SK-N-SH (cell line): ENCODE measurements at regions not wholly inside any gene's neighbourhood (a gene's known extent, or its start where the extent isn't known, plus 50 kb on each side); places are given as distances from the start of the nearest gene placed in this dataset.

Experiments used
- CTCF ChIA-PET: fragments of 300-600, 350-600 bp; formaldehyde crosslinking; extraction: SDS; loops from one replicate; lab custom pipeline; 2021; lab: Yijun Ruan, JAX
- POLR2A ChIA-PET: fragments of 350-600 bp; sonication (Branson Sonifier 250); formaldehyde crosslinking; extraction: SDS; loops from one replicate; lab custom pipeline; 2020; ENCODE audit warnings: antibody characterized with exemption, inconsistent platforms; lab: Yijun Ruan, JAX
- DNase-seq: peaks from one replicate; pipeline ENCODE4 v3.0.0; 2012
- H2AFZ ChIP-seq: fragments of 200-600 bp; sonication (generic); 2 replicates; pipeline ENCODE4 v1.8.1; 2016; ENCODE audit warnings: antibody characterized with exemption, mild to moderate bottlenecking, low read depth
- H3F3A ChIP-seq: fragments of 200-600 bp; sonication (generic); replicated peaks from 2 replicates; pipeline ENCODE3; 2016; ENCODE audit warnings: antibody characterized with exemption, mild to moderate bottlenecking; ENCODE audit not compliant: insufficient read depth
- H3K27ac ChIP-seq, 2 experiments: fragments of 200-500 bp in 1 of 2; fragments of 200-600 bp in 1 of 2; sonication (Bioruptor generic) in 1 of 2; sonication (generic), shearing (Covaris generic) in 1 of 2; 2 replicates each; pipeline versions ENCODE4 v1.5.1 to v1.6.1; 2014 to 2016; ENCODE audit warnings: low read depth in 2 of 2, inconsistent platforms in 1 of 2, low read length in 1 of 2, mild to moderate bottlenecking in 1 of 2, mixed read lengths in 1 of 2
- H3K27me3 ChIP-seq: fragments of 200-600 bp; sonication (generic), shearing (Covaris generic); 2 replicates; pipeline ENCODE4 v1.6.1; 2016; ENCODE audit warnings: mixed run types; ENCODE audit not compliant: insufficient read depth
- H3K36me3 ChIP-seq, 2 experiments: fragments of 200-500 bp in 1 of 2; fragments of 200-600 bp in 1 of 2; sonication (Bioruptor generic) in 1 of 2; sonication (generic) in 1 of 2; replicated peaks in 1 of 2; 2 replicates each; pipeline versions ENCODE3 to v1.5.1; 2014 to 2016; ENCODE audit warnings: low read length in 1 of 2, mild to moderate bottlenecking in 1 of 2; ENCODE audit not compliant: insufficient read depth in 2 of 2, control insufficient read depth in 1 of 2
- H3K4me1 ChIP-seq, 2 experiments: fragments of 200-500 bp in 1 of 2; fragments of 200-600 bp in 1 of 2; sonication (Bioruptor generic) in 1 of 2; sonication (generic), shearing (Covaris generic) in 1 of 2; 2 replicates each; pipeline versions ENCODE4 v1.5.1 to v1.6.1; 2014 to 2016; ENCODE audit warnings: low read depth in 1 of 2, low read length in 1 of 2, mixed run types in 1 of 2; ENCODE audit not compliant: insufficient read depth in 2 of 2, control insufficient read depth in 1 of 2
- H3K4me2 ChIP-seq: fragments of 200-600 bp; sonication (generic), shearing (Covaris generic); 2 replicates; pipeline ENCODE4 v1.6.1; 2017; ENCODE audit warnings: mixed run types
- H3K4me3 ChIP-seq, 2 experiments: fragments of 200-500 bp in 1 of 2; fragments of 200-600 bp in 1 of 2; sonication (Bioruptor generic) in 1 of 2; sonication (generic), shearing (Covaris generic) in 1 of 2; 2 replicates each; pipeline versions ENCODE4 v1.5.1 to v1.8.1; 2014 to 2016; ENCODE audit warnings: low read depth in 2 of 2, inconsistent platforms in 1 of 2, low read length in 1 of 2, mild to moderate bottlenecking in 1 of 2, mixed read lengths in 1 of 2, moderate library complexity in 1 of 2
- H3K79me2 ChIP-seq: fragments of 200-600 bp; sonication (generic); 2 replicates; pipeline ENCODE4 v1.8.1; 2017; ENCODE audit warnings: mild to moderate bottlenecking; ENCODE audit not compliant: insufficient read depth
- H3K9ac ChIP-seq: fragments of 200-600 bp; sonication (generic); 2 replicates; pipeline ENCODE4 v1.6.1; 2017; ENCODE audit warnings: mixed run types
- H3K9me2 ChIP-seq: fragments of 200-600 bp; sonication (generic); 2 replicates; pipeline ENCODE4 v1.6.1; 2017; ENCODE audit warnings: mixed run types
- H3K9me3 ChIP-seq: fragments of 200-600 bp; sonication (generic); 2 replicates; pipeline ENCODE4 v1.6.1; 2017; ENCODE audit warnings: mixed run types, mild to moderate bottlenecking, moderate library complexity
- H4K20me1 ChIP-seq: fragments of 200-600 bp; sonication (generic); 2 replicates; pipeline ENCODE4 v1.6.1; 2017; ENCODE audit warnings: mild to moderate bottlenecking, mixed run types; ENCODE audit not compliant: insufficient read depth
- ELF1 ChIP-seq: IDR thresholded peaks from 2 replicates; pipeline ENCODE4 v1.4.0; 2012
- EP300 ChIP-seq, 2 experiments: IDR thresholded peaks; 2 replicates each; pipeline versions ENCODE4 v1.4.0 to v1.6.1; 2012; ENCODE audit warnings: borderline replicate concordance in 1 of 2, low read depth in 1 of 2, low read length in 1 of 2
- FOSL2 ChIP-seq: IDR thresholded peaks from 2 replicates; pipeline ENCODE4 v1.4.0; 2012; ENCODE audit warnings: low read depth, mild to moderate bottlenecking, moderate library complexity, borderline replicate concordance
- FOXJ3 ChIP-seq: sonication (generic); formaldehyde crosslinking; IDR thresholded peaks from 2 replicates; pipeline ENCODE4 v1.5.1; 2020; ENCODE audit warnings: mild to moderate bottlenecking, missing genetic modification reagents
- FOXM1 ChIP-seq: IDR thresholded peaks from 2 replicates; pipeline ENCODE4 v1.4.0; 2012; ENCODE audit warnings: low read depth, mild to moderate bottlenecking
- GATA2 ChIP-seq: sonication (generic); formaldehyde crosslinking; IDR thresholded peaks from 2 replicates; pipeline ENCODE4 v1.5.0; 2020; ENCODE audit warnings: mild to moderate bottlenecking, missing genetic modification reagents
- MEF2A ChIP-seq: IDR thresholded peaks from 2 replicates; pipeline ENCODE4 v1.4.0; 2012; ENCODE audit warnings: low read depth, borderline replicate concordance
- NRF1 ChIP-seq: IDR thresholded peaks from 2 replicates; pipeline ENCODE4 v1.6.1; 2012; ENCODE audit warnings: low read depth, mild to moderate bottlenecking, low read length
- PBX3 ChIP-seq: IDR thresholded peaks from 2 replicates; pipeline ENCODE4; 2012
- RFX5 ChIP-seq: IDR thresholded peaks from 2 replicates; pipeline ENCODE4 v1.6.1; 2012; ENCODE audit warnings: mild to moderate bottlenecking, improper control_type of control experiment, low read length
- RXRA ChIP-seq: IDR thresholded peaks from 2 replicates; pipeline ENCODE4 v1.4.0; 2012; ENCODE audit warnings: low read depth, mild to moderate bottlenecking, borderline replicate concordance
- SMC3 ChIP-seq: IDR thresholded peaks from 2 replicates; pipeline ENCODE4 v1.6.1; 2012; ENCODE audit warnings: low read depth, low read length, improper control_type of control experiment
- TEAD4 ChIP-seq: IDR thresholded peaks from 2 replicates; pipeline ENCODE4 v1.4.0; 2012; ENCODE audit warnings: mild to moderate bottlenecking, borderline replicate concordance; ENCODE audit not compliant: insufficient read depth
- YY1 ChIP-seq: IDR thresholded peaks from 2 replicates; pipeline ENCODE4 v1.4.0; 2012; ENCODE audit warnings: low read depth, mild to moderate bottlenecking
- whole genome bisulfite sequencing: methylation state at CpG from one replicate; pipeline ENCODE4 v1.1.6; 2017; ENCODE audit warnings: low lambda C conversion rate; 5-methylcytosine and 5-hydroxymethylcytosine counted together
- TF ChIP-seq, protein P1 (sequence below): IDR thresholded peaks from 2 replicates; pipeline ENCODE4 v1.6.1; 2012; ENCODE audit warnings: mild to moderate bottlenecking, low read depth, low read length, moderate library complexity

- TF ChIP-seq EP300 (IDR thresholded peaks at IDR 0.05; ENCODE audit: borderline replicate concordance in 1 of 2, low read depth in 1 of 2, low read length in 1 of 2) (no peak), PBX3 (no peak), YY1 (no peak), FOXJ3 (no peak), MEF2A (no peak), ELF1 (no peak), SMC3 (no peak), NRF1 (no peak), FOSL2 (no peak), RFX5 (no peak)
- TF ChIP-seq, protein P1, sequence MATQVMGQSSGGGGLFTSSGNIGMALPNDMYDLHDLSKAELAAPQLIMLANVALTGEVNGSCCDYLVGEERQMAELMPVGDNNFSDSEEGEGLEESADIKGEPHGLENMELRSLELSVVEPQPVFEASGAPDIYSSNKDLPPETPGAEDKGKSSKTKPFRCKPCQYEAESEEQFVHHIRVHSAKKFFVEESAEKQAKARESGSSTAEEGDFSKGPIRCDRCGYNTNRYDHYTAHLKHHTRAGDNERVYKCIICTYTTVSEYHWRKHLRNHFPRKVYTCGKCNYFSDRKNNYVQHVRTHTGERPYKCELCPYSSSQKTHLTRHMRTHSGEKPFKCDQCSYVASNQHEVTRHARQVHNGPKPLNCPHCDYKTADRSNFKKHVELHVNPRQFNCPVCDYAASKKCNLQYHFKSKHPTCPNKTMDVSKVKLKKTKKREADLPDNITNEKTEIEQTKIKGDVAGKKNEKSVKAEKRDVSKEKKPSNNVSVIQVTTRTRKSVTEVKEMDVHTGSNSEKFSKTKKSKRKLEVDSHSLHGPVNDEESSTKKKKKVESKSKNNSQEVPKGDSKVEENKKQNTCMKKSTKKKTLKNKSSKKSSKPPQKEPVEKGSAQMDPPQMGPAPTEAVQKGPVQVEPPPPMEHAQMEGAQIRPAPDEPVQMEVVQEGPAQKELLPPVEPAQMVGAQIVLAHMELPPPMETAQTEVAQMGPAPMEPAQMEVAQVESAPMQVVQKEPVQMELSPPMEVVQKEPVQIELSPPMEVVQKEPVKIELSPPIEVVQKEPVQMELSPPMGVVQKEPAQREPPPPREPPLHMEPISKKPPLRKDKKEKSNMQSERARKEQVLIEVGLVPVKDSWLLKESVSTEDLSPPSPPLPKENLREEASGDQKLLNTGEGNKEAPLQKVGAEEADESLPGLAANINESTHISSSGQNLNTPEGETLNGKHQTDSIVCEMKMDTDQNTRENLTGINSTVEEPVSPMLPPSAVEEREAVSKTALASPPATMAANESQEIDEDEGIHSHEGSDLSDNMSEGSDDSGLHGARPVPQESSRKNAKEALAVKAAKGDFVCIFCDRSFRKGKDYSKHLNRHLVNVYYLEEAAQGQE, result no peak
Measured at GRCh38 chr21:20822666-20823065, 175.5 kb upstream of the NCAM2 start (continued).

- no peaks in the 10 kb centered on the region for H3K79me2 ChIP-seq
- no peaks in the 10 kb centered on the region for H3K27me3 ChIP-seq
- no peak overlapping the region for H3K27ac ChIP-seq
- H3K36me3 ChIP-seq, result no peaks in the 10 kb centered on the region
- no peak overlapping the region for H2AFZ ChIP-seq
- no peak overlapping the region for H3K4me2 ChIP-seq
- no peaks in the 10 kb centered on the region for H3K9me2 ChIP-seq
- H3F3A ChIP-seq, result no peaks in the 10 kb centered on the region
- 2% methylated on average over 2 of the region's 2 CpGs for WGBS
- no peaks in the 10 kb centered on the region for H4K20me1 ChIP-seq
- no peak overlapping the region for H3K9ac ChIP-seq
- POLR2A ChIA-PET, result no interaction called here
- no peaks in the 10 kb centered on the region for H3K4me1 ChIP-seq
- H3K4me3 ChIP-seq, result no peak overlapping the region
- no peak for DNase-seq
- H3K9me3 ChIP-seq, result no peaks in the 10 kb centered on the region
- CTCF ChIA-PET, result no interaction called here
- TF ChIP-seq FOXM1 (no peak), GATA2 (CRISPR knock-in tag) (no peak), TEAD4 (no peak), YY1 (no peak), RXRA (no peak)
Measured at GRCh38 chr21:20852866-20853265, 145.3 kb upstream of the NCAM2 start.
